Activated CD8-positive, alpha-beta memory T cell treated with anti-CD3 and anti-CD28 coated beads, Interleukin-2, amount 10 ng/mL, durations not matched to agents 7 days and 5 days (primary cell): ENCODE measurements at regions not wholly inside any gene's neighbourhood (a gene's known extent, or its start where the extent isn't known, plus 50 kb on each side); places are given as distances from the start of the nearest gene placed in this dataset.
A peak's percentile ranks its signal among the peaks of the same experiment; 100 is the strongest.

Experiments used
- ATAC-seq: fragments of 150-1000 bp; cut with Tn5 transposase; one replicate; pipeline ENCODE4 v1.10.0; 2021; ENCODE audit warnings: moderate library complexity
- CTCF ChIA-PET: fragments of 350-600 bp; sonication (Branson Sonifier 250); formaldehyde crosslinking; loops from one replicate; lab custom pipeline; 2021; ENCODE audit warnings: antibody characterized with exemption; lab: Charles Lee
- DNase-seq: peaks from one replicate; pipeline ENCODE4 v3.0.0-alpha.2; 2020
- H3K27ac Mint-ChIP-seq: one replicate; pipeline ENCODE4 v1.8.0; 2021; ENCODE audit warnings: mild to moderate bottlenecking, mixed read lengths
- H3K27me3 Mint-ChIP-seq: one replicate; pipeline ENCODE4 v1.8.0; 2021; ENCODE audit warnings: mixed read lengths
- H3K36me3 Mint-ChIP-seq: one replicate; pipeline ENCODE4 v1.8.0; 2021; ENCODE audit warnings: mild to moderate bottlenecking, mixed read lengths
- H3K4me1 Mint-ChIP-seq: one replicate; pipeline ENCODE4 v1.8.0; 2021; ENCODE audit warnings: mixed read lengths
- H3K4me3 Mint-ChIP-seq: one replicate; pipeline ENCODE4 v1.8.0; 2021; ENCODE audit warnings: mild to moderate bottlenecking, moderate library complexity, mixed read lengths
- H3K9me3 Mint-ChIP-seq: one replicate; pipeline ENCODE4 v1.8.0; 2022; ENCODE audit warnings: low read depth, mixed read lengths

DNA sequence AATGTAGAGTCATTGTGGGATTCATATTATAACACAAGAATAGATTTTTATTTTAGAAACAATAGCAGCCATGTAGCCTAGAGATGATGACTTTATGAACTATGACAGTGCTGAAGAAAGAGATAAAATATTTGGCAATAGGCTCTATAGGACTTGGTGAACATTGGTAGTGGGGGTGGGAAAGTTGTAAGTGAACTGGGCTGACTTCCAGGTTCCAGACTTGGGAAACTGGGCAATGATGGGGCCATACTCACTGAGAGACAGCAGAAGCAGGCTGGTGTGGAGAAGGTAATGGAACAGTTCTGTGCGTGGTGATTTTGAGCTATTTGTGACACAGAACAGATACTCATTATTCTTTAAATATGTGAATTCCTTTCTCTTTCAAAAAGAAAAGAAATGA, 470.3 kb upstream of the HNRNPA3 start:
- ATAC-seq (no peak), DNase-seq (no peak)
- Mint-ChIP-seq H3K4me3 (no peak overlapping the region), H3K27me3 (peaks cover 12% of the 10 kb centered on the region), H3K9me3 (no peaks in the 10 kb centered on the region), H3K4me1 (peaks cover 8% of the 10 kb centered on the region), H3K36me3 (no peaks in the 10 kb centered on the region), H3K27ac (no peak overlapping the region)
- CTCF ChIA-PET, result no interaction called here

DNA sequence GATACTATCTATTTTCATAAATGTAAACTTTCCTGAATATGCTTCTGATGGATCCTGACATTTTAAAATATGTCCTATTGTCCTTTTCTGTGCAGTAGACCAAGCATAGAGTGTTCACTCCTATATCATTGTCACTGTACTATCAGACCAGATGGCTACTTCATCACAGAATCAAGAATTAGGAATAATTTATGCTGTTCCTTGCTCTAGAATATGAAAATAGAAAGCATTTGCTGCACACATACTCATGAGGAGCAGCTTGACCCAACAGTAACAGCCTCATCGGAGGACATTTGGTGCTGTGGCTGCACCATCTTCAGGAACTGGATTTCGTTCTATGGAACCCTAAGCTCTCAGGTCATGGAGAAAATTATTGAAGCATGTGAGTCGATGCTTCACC, 468.9 kb upstream of the HNRNPA3 start:
- Mint-ChIP-seq H3K4me1 (peaks cover 8% of the 10 kb centered on the region), H3K4me3 (no peak overlapping the region), H3K36me3 (no peaks in the 10 kb centered on the region), H3K9me3 (no peaks in the 10 kb centered on the region), H3K27ac (no peak overlapping the region), H3K27me3 (peaks cover 12% of the 10 kb centered on the region)
- no peak for ATAC-seq
- no peak for DNase-seq
- CTCF ChIA-PET, result interaction anchor here (0.7 kb wide), 1 partner anchor 10 kb away, joined by 3 read pairs; no protein-coding TSS in a partner anchor

DNA sequence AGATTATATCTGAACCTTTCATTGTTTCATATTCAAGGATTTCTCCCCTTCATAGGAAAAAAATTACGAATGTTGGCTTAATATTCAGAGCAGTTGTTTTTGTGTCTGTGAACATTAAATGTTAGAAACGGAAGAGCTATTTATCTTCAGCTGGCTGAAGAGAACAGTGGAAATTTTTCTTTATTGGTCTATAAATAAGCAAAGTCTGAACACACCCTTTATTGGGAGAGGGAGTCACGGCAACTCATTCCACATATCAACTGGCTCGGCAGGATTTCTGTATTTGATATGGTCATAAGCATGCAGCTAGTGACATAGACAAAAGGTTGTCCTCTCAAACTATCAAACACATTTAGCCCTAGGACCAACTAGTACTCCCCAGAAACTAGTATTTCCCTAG, 468.4 kb upstream of the HNRNPA3 start:
- ATAC-seq, result no peak
- CTCF ChIA-PET, result interaction anchor here (0.7 kb wide), 1 partner anchor 9 kb away, joined by 3 read pairs; no protein-coding TSS in a partner anchor
- Mint-ChIP-seq H3K36me3 (no peaks in the 10 kb centered on the region), H3K27me3 (peaks cover 11% of the 10 kb centered on the region), H3K4me3 (no peak overlapping the region), H3K4me1 (peaks cover 8% of the 10 kb centered on the region), H3K27ac (no peak overlapping the region), H3K9me3 (no peaks in the 10 kb centered on the region)
- DNase-seq, result no peak

DNA sequence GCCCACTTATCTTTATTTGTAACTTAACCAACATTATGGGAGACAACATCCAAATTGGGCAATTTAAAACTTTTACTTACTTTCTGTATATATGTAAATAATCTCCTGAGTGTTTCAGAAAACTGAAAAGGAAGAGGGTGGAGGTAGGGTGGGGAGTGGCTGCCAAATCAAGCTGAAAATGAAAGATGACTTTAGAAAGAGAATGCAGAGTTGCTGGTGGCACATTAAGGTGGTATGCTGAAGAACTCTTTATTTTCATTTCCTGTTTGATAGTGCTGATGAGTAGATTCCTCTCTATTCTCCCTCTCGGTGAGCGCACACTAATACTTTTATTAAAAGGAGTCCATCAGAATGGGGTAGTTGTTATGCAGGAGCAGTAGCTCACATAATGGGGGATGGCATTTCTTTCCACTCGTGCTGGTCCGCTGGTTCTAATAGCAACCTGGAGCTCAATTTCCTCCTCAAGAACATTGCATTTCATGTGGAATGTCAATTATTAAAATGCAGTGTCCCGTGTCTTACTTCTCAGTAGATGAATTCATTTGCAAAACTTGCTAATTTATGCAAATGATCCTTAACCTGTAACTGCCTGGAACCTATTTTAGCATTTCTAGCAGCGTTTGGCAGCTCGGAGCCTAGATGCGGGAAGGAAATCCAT, 466.9 kb upstream of the HNRNPA3 start:
- Mint-ChIP-seq H3K4me1 (peaks cover 8% of the 10 kb centered on the region), H3K27me3 (peaks cover 9% of the 10 kb centered on the region), H3K27ac (no peak overlapping the region), H3K4me3 (no peak overlapping the region), H3K9me3 (no peaks in the 10 kb centered on the region), H3K36me3 (no peaks in the 10 kb centered on the region)
- ATAC-seq (peak; percentile 33), DNase-seq (no peak)
- CTCF ChIA-PET, result interaction anchor here (0.6 to 1.6 kb wide), 2 partner anchors 9 to 10 kb away, joined by 3 to 4 read pairs; no protein-coding TSS in a partner anchor

DNA sequence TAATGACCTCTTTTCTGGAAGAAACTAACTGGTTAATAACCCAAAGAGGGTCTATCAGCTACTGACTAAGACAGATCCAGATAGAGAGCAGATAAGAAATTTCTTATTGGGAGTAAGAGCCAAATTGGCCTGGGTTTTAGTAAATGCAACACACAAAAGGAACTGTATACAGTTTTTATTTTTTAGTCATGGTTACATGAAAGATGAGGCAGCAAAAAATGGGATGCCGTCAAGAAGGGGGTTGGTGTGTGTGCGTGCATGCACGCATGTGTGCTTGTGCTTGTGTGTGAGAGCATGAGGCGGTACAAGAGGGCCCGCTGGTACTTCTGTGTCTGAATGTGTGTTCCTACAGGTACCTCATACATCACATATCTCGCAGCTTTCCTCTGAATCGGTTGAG, 466.2 kb upstream of the HNRNPA3 start:
- no peak for DNase-seq
- Mint-ChIP-seq H3K27me3 (peaks cover 9% of the 10 kb centered on the region), H3K9me3 (no peaks in the 10 kb centered on the region), H3K4me1 (peaks cover 8% of the 10 kb centered on the region), H3K4me3 (no peak overlapping the region), H3K27ac (no peak overlapping the region), H3K36me3 (no peaks in the 10 kb centered on the region)
- CTCF ChIA-PET, result interaction anchor here (1.6 kb wide), 1 partner anchor 9 kb away, joined by 4 read pairs; no protein-coding TSS in a partner anchor
- no peak for ATAC-seq

DNA sequence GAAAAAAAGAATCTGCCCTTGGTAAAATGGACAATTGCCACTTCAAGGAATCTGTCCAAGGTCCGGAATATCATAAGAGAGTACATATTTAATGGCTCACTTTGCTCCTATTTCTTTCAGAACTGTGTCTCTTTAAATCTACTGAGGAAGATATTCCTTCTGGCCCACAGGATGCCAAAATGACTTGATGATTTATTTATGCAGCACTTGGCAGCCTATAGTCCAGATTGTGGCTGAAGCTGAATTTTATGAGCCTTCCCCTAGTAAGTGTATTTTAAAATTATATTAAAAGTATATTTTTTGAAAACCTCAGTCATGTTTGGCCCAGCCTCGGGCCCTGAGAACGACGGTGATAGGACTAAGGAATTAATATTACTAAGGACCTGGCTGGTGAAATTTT, 465.1 kb upstream of the HNRNPA3 start:
- CTCF ChIA-PET, result no interaction called here
- peaks cover 8% of the 10 kb centered on the region for H3K4me1 Mint-ChIP-seq

DNA sequence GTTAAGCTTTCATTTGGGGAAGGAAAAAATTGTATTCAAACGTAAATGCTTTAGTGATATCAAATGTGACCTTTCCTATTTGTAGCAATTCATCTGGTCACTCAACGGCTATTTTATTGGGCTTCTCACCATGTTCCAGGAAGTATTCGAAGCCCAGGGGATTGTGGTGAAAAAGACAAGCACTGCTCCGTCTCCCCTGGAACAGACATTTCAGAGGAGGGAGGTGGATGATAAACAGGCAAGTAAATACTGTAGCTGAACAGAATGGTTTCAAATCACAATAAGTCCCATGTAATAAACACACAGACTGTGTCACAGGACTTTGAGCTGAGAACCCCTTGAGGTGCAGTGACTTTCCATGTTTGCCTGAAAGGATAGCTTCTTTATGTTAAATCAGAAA, 464.7 kb upstream of the HNRNPA3 start:
- H3K4me3 Mint-ChIP-seq, result no peak overlapping the region
- no peaks in the 10 kb centered on the region for H3K36me3 Mint-ChIP-seq
- peaks cover 4% of the 10 kb centered on the region for H3K27me3 Mint-ChIP-seq
- peaks cover 8% of the 10 kb centered on the region for H3K4me1 Mint-ChIP-seq
- H3K27ac Mint-ChIP-seq, result no peak overlapping the region
- no peak for ATAC-seq
- CTCF ChIA-PET, result interaction anchor here (1.5 kb wide), 1 partner anchor 11 kb away, joined by 4 read pairs; no protein-coding TSS in a partner anchor
- H3K9me3 Mint-ChIP-seq, result no peaks in the 10 kb centered on the region
- no peak for DNase-seq

More for the DNA sequence above, 465.1 kb upstream of the HNRNPA3 start:
- no peaks in the 10 kb centered on the region for H3K9me3 Mint-ChIP-seq
- DNase-seq, result no peak
- H3K36me3 Mint-ChIP-seq, result no peaks in the 10 kb centered on the region
- H3K27ac Mint-ChIP-seq, result no peak overlapping the region
- no peak overlapping the region for H3K4me3 Mint-ChIP-seq
- H3K27me3 Mint-ChIP-seq, result peaks cover 4% of the 10 kb centered on the region
- ATAC-seq, result no peak

DNA sequence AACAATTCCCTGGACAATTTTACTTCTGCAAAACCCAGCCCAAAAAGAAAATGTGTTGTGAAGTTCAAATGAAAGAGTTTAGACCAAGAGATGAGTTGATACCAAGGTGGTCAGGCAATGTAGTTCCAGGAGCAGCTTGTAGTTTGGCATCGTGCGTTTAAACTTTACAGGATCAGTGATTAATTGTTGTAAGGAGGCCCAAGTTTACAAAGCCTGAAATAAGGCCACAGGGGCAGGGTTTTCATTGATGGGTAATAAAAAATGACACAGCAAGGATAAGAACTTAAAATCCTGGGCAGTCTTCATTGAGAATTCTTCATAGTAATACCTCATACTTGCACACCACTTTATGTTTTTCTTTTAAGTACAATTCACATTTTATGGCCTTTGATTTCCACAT, 463.9 kb upstream of the HNRNPA3 start:
- H3K4me1 Mint-ChIP-seq, result peaks cover 8% of the 10 kb centered on the region
- no peaks in the 10 kb centered on the region for H3K36me3 Mint-ChIP-seq
- CTCF ChIA-PET, result interaction anchor here (1.5 kb wide), 1 partner anchor 10 kb away, joined by 4 read pairs; no protein-coding TSS in a partner anchor
- H3K27me3 Mint-ChIP-seq, result peaks cover 4% of the 10 kb centered on the region
- H3K4me3 Mint-ChIP-seq, result no peak overlapping the region
- no peak overlapping the region for H3K27ac Mint-ChIP-seq
- DNase-seq (no peak), ATAC-seq (no peak)
- no peaks in the 10 kb centered on the region for H3K9me3 Mint-ChIP-seq

DNA sequence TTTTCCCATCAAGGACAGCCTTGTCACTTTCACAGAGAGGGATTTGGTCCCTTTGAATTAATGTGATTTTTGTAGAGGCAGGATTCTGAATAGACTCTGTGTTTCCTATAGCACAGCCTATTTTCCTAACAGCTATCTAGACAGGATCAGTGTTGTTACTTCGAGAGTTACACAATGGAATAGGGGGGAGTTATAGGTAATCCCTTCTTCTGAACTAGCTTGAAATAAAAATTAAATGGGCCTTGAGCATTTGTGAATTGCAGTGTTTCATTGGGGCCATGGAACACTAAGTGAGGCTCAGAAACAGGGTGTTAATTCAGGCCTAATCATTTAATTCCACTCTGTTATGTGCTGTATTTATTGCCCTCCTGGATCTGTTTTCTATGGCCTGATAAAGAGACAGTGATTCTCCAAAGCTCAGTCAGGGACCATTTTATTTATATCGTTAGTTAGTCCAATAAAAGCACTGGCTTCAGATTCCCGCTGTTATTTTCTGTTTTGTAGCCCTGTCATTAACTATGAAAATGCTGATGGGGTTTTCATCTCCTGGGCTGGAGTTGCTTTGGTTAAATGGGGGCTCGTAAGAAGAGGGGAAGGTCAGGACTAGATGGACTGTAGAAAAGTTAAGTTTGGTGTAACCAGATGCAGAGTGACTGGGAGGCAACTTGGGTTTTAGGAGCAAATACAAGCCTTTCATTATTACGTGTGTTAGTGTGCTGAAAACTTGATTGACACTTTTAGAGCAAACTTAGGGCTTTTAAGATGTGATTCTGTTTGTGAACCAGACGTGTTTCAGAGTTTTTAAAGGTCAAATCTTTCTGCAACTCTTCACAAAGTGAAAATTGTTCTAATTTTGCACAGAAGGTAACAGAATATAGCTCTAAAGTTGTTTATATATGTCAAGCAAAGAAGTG, 461.0 kb upstream of the HNRNPA3 start:
- CTCF ChIA-PET, result no interaction called here

DNA sequence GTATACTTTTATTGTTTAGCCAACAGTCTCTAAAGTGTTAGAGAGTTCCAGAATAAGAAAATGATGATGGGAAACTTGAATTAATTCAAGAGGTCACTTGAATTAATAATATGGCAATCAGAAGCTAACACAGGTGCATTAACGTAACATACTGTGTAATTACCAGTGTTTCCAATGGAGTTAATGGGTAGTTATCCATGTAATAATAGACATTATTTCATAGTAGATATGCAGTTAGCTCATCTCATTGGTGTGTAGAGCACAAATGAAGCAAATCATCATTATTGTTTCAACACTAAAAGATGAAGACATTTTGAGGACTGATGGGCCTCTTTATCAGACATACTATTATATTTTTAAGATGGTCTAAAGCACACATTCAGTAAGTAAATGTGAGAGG, 460.3 kb upstream of the HNRNPA3 start:
- CTCF ChIA-PET, result no interaction called here
- no peak overlapping the region for H3K27ac Mint-ChIP-seq
- no peaks in the 10 kb centered on the region for H3K36me3 Mint-ChIP-seq
- no peaks in the 10 kb centered on the region for H3K4me1 Mint-ChIP-seq
- H3K4me3 Mint-ChIP-seq, result no peak overlapping the region
- no peak for DNase-seq
- peaks cover 12% of the 10 kb centered on the region for H3K27me3 Mint-ChIP-seq
- H3K9me3 Mint-ChIP-seq, result no peaks in the 10 kb centered on the region
- no peak for ATAC-seq

More for the DNA sequence above, 461.0 kb upstream of the HNRNPA3 start:
- no peak for ATAC-seq
- no peak overlapping the region for H3K4me3 Mint-ChIP-seq
- H3K27ac Mint-ChIP-seq, result no peak overlapping the region
- no peaks in the 10 kb centered on the region for H3K9me3 Mint-ChIP-seq
- H3K36me3 Mint-ChIP-seq, result no peaks in the 10 kb centered on the region
- no peak for DNase-seq
- H3K4me1 Mint-ChIP-seq, result no peaks in the 10 kb centered on the region
- peaks cover 12% of the 10 kb centered on the region for H3K27me3 Mint-ChIP-seq

DNA sequence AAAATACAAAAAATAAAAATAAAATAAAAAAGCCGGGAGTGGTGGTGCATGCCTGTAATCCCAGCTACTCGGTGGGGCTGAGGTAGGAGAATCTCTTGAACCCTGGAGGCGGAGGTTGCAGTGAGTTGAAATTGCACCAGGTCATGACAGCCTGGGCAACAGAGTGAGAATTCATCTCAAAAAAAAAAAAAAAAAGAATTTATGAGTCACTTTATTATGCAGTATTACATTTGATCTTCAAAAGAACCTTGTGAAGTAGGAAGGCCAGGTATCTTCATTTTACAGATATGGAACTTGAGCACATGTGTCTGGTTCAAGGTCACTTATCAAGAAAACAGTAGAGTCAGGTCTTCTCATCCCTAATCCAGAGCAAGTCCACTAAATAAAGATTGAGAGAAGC, 459.4 kb upstream of the HNRNPA3 start:
- H3K4me3 Mint-ChIP-seq, result no peak overlapping the region
- no peak for DNase-seq
- no peaks in the 10 kb centered on the region for H3K9me3 Mint-ChIP-seq
- no peak overlapping the region for H3K27ac Mint-ChIP-seq
- ATAC-seq, result no peak
- CTCF ChIA-PET, result interaction anchor here (0.7 to 1.6 kb wide), 2 partner anchors 9 to 396 kb away, joined by 3 to 4 read pairs; no protein-coding TSS in a partner anchor
- H3K4me1 Mint-ChIP-seq, result no peaks in the 10 kb centered on the region
- H3K36me3 Mint-ChIP-seq, result no peaks in the 10 kb centered on the region
- H3K27me3 Mint-ChIP-seq, result peaks cover 19% of the 10 kb centered on the region

DNA sequence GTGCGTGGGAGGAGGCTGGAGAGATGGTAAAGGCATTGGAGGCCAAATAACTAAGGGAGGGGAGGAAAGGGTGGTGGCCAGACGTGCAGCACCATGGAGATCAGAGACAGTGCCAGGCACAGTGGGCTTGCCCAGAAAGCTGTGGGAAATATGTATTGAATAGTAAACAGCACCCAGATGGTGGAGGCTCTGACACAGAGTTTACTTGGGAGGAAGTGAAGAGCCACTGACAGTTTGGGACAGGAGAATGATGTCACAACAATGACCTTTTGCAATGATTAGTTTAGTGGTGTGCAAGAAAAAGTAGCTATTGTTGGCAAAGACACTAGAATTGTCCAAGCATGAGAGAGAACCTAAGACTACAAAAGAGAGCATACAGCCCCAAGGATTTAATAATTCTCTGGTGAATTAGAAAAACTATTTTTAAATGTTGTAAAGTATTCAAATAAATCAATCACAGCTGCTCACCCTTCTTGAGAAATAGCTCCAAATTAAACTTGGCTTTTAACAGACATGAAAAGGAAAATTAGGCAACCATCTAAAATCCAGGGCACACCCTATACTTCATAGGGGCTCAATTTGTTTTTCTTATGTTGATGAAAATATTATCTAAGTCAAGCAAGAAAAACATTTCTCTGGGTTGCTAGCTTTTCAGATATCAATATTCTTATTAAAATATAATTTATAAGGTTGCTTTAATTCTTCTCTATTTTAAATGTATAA, 458.7 kb upstream of the HNRNPA3 start:
- CTCF ChIA-PET, result interaction anchor here (0.7 to 1.6 kb wide), 4 partner anchors 9 to 395 kb away, joined by 3 to 4 read pairs (median 4); no protein-coding TSS in a partner anchor
- no peak overlapping the region for H3K4me3 Mint-ChIP-seq

More for the DNA sequence above, 458.7 kb upstream of the HNRNPA3 start:
- ATAC-seq, result no peak
- Mint-ChIP-seq H3K4me1 (no peaks in the 10 kb centered on the region), H3K27me3 (peaks cover 19% of the 10 kb centered on the region), H3K27ac (no peak overlapping the region), H3K36me3 (no peaks in the 10 kb centered on the region), H3K9me3 (no peaks in the 10 kb centered on the region)
- DNase-seq, result no peak
